Cardiac fibroblast (primary cell): ENCODE measurements at regions not wholly inside any gene's neighbourhood (a gene's known extent, or its start where the extent isn't known, plus 50 kb on each side); places are given as distances from the start of the nearest gene placed in this dataset.

ENCODE experiments used
- DNase-seq, 2 donors: peaks; one replicate each; pipeline versions ENCODE4 v3.0.0 to v3.0.0-alpha.2; 2010; ENCODE audit warnings: low read depth in 2 of 2
- H3K4me3 ChIP-seq, 2 donors: replicated peaks in 1 of 2; 1 replicate in 1 of 2; 2 replicates in 1 of 2; pipeline ENCODE4 v1.5.1; 2011; ENCODE audit warnings: low read depth in 2 of 2, low read length in 2 of 2, mild to moderate bottlenecking in 2 of 2, moderate library complexity in 1 of 2
- TF ChIP-seq, protein P1 (sequence below): IDR thresholded peaks from one replicate; pipeline ENCODE4 v1.5.1; 2011; ENCODE audit warnings: low read depth, mild to moderate bottlenecking, low read length, inconsistent platforms

- no peak for DNase-seq
- no peak overlapping the region for H3K4me3 ChIP-seq
- TF ChIP-seq, protein P1, sequence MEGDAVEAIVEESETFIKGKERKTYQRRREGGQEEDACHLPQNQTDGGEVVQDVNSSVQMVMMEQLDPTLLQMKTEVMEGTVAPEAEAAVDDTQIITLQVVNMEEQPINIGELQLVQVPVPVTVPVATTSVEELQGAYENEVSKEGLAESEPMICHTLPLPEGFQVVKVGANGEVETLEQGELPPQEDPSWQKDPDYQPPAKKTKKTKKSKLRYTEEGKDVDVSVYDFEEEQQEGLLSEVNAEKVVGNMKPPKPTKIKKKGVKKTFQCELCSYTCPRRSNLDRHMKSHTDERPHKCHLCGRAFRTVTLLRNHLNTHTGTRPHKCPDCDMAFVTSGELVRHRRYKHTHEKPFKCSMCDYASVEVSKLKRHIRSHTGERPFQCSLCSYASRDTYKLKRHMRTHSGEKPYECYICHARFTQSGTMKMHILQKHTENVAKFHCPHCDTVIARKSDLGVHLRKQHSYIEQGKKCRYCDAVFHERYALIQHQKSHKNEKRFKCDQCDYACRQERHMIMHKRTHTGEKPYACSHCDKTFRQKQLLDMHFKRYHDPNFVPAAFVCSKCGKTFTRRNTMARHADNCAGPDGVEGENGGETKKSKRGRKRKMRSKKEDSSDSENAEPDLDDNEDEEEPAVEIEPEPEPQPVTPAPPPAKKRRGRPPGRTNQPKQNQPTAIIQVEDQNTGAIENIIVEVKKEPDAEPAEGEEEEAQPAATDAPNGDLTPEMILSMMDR, result no peak
These were observed 236.9 kb downstream of the TBXT start for GRCh38 chr6:165930668-165931214.

DNA sequence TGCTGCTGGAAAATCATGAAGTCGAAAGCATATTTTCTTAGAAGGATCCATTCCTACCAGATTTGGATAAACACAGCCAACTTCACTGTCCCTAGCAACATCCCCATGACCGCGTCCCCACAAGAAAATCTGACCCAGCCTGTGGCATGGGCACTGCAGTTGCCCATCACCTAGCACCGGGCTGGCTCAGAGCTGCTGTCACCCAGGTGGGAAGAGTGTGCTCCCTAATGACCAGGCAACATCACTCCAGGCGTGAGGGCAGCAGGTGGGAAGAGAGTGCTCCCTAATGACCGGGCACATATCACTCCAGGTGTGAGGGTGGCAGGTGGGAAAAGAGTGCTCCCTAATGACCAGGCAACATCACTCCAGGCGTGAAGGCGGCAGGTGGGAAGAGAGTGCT lies 238.0 kb downstream of the TBXT start:
- DNase-seq, result no peak
- TF ChIP-seq, protein P1, result no peak
- no peak overlapping the region for H3K4me3 ChIP-seq

- TF ChIP-seq, protein P1, result no peak
- DNase-seq, result no peak
These were observed 241.3 kb downstream of the TBXT start for GRCh38 chr6:165926378-165926777.

DNA sequence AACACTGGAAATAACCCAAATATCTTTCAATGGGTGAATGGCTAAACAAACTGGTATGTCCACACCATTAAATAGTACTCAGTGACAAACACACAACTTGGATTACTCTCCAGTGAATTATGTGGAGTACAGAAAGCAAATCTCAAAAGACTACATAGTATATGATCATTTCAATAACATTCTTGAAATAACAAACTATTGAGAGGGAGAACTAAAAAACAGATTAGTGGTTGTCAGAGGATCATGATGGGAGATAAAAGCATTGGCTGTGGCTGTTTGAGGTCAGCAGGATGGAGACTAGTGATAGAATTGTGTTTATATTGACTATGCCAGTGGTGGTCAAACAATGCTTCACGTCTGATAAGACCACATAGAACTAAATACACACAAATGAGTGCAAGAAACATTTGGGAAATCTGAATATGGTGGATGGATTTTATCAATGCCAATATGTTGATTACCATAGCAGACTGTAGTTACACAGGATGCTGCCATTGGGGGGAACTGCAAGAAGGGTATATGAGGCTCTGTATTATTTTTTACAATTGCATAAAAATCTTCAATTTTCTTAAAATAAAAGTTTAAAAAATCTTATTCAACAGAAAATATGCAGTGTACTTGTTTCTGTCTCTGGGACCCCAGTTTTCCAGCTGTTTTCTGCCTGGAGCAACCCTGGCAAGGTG lies 242.0 kb downstream of the TBXT start:
- H3K4me3 ChIP-seq, result no peak overlapping the region
- TF ChIP-seq, protein P1, result no peak
- peak in 1 of 2 donors; percentile 35 for DNase-seq

More at GRCh38 chr6:165926378-165926777, 241.3 kb downstream of the TBXT start:
- no peak overlapping the region for H3K4me3 ChIP-seq

- TF ChIP-seq, protein P1, result no peak
- DNase-seq, result peak; percentile 48 to 63
- H3K4me3 ChIP-seq, result no peak overlapping the region
These were observed 245.3 kb downstream of the TBXT start for GRCh38 chr6:165922309-165922794.

DNA sequence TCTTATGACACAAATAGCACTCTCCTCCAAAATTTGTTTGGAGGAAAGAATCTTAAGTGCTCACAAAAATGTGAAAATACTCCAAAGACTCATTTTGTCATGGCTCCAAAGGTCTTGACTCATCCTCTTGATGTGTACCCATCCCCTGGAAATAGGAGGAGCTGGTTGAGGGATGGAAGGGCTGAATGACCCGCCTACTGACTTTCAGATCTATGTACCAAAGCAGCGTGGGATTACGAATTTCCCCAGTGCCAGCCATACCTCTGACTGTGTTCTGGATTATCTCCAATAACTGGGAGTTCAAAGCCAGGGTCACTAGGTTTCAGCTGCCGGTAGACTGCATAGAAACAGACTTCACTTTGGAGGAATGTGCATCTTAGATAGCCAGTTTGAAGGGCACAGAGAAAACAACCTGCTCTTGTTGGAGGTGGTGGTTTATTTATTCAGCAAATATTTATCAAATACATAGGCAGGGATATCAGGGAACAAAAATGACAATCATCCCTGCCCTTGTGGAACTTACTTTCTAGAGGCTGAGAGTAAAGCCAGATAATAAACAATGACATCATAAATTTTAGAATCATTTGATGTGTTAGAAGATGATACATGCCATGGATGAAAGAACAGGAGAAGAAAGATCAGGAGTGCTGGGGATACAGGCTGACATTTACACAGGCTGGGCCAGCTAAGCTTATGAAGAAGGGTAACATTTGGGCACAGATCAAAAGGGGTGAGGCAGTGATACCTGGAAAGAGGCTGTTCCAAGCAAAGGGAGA lies 246.6 kb downstream of the TBXT start:
- TF ChIP-seq, protein P1, result no peak
- DNase-seq, result peak; percentile 31 to 60
- no peak overlapping the region for H3K4me3 ChIP-seq
